GM21360 (cell line): ENCODE measurements at regions not wholly inside any gene's neighbourhood (a gene's known extent, or its start where the extent isn't known, plus 50 kb on each side); places are given as distances from the start of the nearest gene placed in this dataset.

Experiments
- ATAC-seq: cut with Tn5 transposase; IDR thresholded peaks from one replicate; pipeline ENCODE4 v1.9.1; 2021; ENCODE audit warnings: mild to moderate bottlenecking, moderate library complexity; ENCODE audit not compliant: unreplicated experiment

DNA sequence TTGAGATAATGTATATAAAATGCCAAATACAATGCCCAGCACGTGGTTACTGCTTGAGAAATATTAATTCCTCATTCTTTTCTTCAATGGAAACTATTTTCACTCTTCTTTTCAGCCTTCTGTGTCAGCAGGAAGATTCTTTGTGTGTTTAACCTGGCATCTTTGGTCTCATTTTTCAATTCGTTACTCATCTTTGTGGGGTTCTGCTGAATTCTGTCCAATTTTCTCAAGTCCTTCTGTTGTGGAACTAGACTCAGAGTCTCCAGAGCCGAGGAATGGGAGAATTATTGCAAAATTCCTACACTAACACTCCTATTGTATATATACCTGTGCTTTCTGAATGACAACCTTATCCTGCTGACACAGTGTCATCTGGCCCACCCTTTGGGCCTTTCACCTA, 96.8 kb upstream of the RGMA start:
- no peak for ATAC-seq

GRCh38 chr15:93182703-93183205, 93.7 kb upstream of the RGMA start:
- no peak for ATAC-seq

DNA sequence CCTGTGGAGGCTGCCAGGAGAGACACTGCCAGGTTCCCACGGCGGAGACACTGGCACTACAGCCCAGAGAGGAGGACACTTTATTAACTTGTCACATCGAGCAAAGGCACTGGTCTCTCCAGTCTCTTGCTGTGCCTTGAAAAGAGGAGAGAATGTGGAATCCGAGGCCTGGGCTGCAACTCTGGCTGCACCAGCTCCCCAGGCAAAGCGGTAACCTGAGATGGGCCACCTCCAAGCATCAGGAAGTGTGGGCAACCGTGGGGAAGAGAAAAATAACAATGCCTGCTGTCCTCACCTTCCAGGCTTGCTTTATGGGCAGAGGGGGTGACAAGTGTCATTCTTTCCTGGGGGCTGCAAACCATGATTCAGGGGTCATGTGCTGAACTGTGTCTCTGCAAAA, 91.6 kb upstream of the RGMA start:
- no peak for ATAC-seq

DNA sequence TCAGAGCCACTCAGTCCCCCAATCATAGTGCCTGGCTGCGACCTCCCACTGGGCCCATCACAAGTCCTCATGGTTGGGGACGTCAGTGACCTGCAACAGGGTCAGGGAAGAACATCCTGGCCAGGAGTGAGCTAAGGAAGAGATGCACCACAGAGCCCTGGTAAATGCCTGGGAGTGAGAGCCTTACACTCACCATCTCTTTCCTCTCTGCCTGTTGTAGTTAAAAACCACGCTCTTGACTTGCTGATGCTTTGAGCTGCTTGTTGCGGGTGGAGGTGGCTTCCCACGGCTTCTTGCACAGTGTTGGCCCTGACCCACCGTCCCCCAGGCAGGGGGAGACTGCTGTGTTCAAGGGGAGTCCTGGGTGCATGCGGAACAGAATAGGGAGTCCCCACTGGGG, 91.1 kb upstream of the RGMA start:
- ATAC-seq: no peak

- no peak for ATAC-seq
Measured at GRCh38 chr15:93179700-93180102, 90.7 kb upstream of the RGMA start.

- no peak for ATAC-seq
Measured at GRCh38 chr15:93179072-93179471, 90.1 kb upstream of the RGMA start.

GRCh38 chr15:93178371-93178770, 89.4 kb upstream of the RGMA start:
- no peak for ATAC-seq

DNA sequence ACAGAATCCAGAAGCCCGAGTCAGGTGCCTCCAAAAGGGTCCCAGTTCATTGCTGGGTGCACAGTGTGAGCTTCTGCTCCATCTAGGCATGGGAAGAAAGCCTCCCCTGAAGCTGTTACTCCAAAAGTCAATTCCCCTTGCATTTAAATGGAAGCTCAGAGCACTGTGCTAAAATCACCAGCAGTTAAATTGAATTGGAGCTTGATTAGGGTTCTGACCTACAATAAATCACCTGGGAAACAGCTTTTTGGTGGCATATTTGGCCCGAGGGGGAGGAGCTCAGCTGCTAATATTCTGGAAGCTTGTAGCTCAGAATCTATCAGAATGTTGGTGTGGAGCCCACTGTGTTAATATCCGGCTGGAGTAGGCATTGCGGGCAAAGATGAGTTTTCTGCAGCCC, 87.1 kb upstream of the RGMA start:
- no peak for ATAC-seq

DNA sequence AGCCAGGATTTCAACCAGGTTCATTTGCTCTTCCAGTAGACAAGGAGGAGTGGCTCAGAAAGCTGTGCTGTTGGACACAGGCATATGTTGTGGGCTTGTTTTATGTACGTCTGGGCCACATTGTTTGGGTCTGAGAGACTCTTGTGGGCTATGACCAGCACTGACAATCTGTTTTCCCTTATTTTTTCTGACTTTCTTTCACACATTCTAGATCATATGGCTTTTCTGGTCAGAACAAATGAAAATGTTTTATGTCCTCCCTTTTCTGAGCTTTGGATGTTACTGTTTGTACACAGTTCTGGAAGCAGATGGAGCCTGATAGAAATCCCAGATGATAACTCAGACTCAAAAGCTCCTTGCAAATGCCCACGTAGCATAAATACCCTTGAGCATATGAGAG, 85.8 kb upstream of the RGMA start:
- ATAC-seq: no peak

DNA sequence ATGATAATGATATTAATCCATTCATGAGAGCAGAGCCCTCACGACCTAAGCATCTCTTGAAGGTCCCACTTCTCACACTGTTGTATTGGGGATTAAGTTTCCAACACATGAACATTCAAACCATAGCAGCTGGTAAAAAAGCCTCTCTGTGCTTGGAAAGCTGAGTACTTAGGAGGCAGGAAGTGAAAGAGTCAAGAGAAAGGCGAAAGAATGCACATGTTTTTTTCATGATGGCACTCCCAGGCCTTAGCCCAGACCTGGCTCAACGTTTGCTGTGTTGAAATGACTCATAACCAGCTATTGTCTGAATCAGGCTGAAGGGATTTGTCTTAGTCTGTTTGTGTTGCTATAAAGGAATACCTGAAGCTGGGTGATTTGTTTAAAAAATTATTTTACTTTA, 84.4 kb upstream of the RGMA start:
- peak; percentile 59 for ATAC-seq

- ATAC-seq: no peak
Measured at GRCh38 chr15:93171476-93171875, 82.5 kb upstream of the RGMA start.

DNA sequence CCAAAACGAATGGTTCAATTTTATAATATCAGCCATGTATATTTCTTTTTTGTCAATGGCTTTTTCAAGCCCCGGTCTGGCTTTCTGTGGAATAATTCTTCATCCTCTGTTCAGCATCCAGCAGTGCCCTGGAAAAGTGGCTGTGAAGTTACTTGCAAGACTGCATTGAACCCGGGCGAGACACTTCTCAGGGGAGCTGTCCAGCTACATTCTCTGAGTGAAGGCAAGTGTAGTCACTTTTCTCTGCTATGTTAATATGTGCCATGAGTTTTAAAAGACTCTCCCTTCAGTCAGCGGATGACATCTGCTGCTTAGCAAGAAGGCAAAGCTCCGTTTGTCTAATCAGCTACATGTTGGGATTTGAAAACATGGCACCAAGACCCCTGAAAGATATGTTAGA, 81.3 kb upstream of the RGMA start:
- no peak for ATAC-seq

DNA sequence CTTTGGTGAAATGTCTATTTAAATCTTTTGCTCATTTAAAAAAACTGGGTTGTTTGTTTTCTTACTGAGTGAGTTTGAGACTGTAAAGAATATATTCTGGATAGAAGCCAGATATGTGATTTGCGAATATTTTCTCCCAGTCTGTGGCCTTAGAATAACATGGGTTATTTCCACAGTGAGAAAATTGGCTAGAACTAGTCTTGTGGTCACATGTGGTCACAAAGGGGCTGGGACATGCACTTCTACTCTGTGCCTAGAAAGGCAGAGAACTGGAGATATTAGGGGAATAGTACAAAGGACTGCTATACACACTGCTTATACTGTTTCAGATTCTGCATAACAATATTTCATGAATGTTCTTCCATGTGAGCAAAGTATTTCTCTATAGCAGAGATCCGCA, 79.9 kb upstream of the RGMA start:
- ATAC-seq: no peak

DNA sequence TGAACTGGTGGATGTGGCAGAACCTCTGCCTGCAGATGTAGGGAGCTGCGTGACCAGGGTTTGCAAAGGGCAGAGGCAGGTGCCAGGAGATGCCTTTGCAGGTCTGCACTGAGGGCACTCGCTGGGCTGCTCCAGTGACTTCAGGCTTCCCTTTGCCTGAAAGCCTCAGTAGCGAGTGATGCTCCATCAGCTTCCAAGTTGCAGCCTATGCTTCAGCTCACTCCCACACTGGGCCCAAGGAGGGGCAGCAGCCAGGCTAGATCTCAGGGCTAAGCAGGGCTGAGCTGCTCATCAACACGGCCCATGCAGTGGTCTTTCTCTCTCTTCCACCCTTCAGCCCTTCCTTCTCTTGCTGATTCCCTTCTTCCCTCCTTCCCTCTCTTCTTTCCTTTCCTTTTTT, 78.3 kb upstream of the RGMA start:
- no peak for ATAC-seq

- no peak for ATAC-seq
Measured at GRCh38 chr15:93166675-93167074, 77.7 kb upstream of the RGMA start.

DNA sequence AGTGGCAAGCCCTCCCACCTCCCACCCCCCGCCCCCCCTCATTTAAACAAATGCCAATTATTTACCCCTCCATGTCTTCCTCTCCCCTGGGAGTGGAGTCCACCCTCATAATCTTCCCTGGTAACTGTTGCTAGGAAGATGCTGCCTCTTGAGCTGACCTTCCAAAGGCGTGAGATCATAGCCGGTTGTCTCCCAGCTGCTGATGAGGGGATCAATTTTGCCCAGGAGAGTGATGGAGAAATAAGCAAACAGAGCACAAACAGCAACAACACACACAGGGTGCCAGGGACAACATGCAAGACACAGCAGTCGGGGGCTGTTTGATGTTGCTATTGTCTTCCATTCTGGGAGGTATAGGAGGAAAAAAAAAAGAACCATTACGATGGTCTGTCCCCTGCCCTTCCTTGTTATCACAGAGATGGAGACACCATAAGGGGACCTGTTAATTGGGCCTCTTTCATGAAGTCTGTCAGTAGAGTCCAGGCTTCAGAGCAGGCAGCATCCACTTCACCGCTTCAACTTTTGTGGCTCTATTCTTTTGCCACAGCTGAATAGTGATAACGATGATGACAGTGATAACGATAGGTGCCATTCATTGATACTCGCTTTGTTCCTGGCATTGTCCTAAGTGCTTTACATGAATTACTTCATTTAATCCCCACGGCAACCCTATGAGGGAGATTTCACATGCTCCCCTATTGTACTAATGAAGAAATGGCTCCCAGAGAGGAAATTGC, 76.9 kb upstream of the RGMA start:
- ATAC-seq: no peak

DNA sequence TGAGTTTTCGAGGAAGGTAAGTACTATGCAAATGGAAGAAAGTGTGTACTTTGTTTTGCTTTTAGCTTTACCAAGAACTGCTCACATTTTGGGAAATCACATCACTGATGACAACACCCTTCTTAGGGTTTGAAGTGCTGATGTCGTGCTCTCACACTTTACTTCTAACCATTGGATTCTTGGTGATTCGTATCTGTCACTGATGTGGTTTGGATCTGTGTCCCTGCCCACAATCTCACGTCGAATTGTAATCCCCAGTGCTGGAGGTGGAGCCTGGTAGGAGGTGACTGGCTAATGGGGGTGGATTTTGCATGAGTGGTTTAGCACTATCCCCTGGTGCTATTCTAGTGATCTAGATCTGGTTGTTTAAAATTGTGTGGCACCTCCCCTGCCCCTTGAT, 75.4 kb upstream of the RGMA start:
- ATAC-seq: no peak

- ATAC-seq: no peak
Measured at GRCh38 chr15:93162560-93162959, 73.5 kb upstream of the RGMA start.

DNA sequence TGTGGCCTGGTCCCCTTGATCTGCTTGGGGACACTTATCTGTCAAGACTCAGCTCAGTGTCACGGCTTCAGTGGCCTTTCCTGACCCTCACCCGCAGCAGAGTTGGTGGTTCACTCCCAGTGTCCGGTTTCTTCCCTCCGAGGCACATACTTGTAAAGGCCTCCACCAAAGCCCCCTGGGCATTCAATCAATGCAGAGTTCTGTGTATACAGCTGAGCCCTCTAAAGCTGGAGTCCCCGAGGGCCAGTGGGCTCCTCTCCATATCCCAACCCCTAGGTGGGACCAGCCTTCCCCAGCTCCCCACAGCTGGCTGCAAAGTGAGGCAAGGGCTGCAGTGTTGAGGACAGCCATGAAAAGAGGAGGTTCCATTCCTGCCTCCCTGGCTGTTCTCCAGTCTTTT, 70.9 kb upstream of the RGMA start:
- no peak for ATAC-seq

- no peak for ATAC-seq
Measured at GRCh38 chr15:93158097-93158900, 69.3 kb upstream of the RGMA start.

GRCh38 chr15:93154666-93155065, 65.7 kb upstream of the RGMA start:
- no peak for ATAC-seq

- ATAC-seq: no peak
Measured at GRCh38 chr15:93152951-93153350, 63.9 kb upstream of the RGMA start.
